ENCODE measurements at regions not wholly inside any gene's neighbourhood (a gene's known extent, or its start where the extent isn't known, plus 50 kb on each side); places are given as distances from the start of the nearest gene placed in this dataset.

DNA sequence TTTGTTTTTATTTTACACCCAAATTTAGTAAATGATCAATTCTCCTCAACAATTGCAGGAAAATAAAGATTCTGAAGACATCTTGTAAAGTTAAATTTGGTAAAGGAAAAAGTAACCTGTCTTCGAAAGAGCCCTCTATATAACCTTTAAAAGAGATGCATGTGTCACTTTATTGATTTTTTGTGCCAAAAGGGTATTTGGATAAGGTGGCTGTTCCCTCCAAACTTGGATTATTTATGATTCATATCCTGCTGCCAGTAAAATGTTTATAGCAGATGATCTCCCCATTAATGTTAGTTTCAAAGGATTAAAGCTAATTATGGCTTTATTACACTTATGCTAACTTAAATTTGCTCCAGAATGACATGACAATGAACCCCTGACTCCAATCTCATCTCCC lies 98.8 kb downstream of the DUSP6 start:
- no peak for DNase-seq

- DNase-seq = no peak
Observed at GRCh38 chr12:89252284-89252683, 100.0 kb downstream of the DUSP6 start.

DNA sequence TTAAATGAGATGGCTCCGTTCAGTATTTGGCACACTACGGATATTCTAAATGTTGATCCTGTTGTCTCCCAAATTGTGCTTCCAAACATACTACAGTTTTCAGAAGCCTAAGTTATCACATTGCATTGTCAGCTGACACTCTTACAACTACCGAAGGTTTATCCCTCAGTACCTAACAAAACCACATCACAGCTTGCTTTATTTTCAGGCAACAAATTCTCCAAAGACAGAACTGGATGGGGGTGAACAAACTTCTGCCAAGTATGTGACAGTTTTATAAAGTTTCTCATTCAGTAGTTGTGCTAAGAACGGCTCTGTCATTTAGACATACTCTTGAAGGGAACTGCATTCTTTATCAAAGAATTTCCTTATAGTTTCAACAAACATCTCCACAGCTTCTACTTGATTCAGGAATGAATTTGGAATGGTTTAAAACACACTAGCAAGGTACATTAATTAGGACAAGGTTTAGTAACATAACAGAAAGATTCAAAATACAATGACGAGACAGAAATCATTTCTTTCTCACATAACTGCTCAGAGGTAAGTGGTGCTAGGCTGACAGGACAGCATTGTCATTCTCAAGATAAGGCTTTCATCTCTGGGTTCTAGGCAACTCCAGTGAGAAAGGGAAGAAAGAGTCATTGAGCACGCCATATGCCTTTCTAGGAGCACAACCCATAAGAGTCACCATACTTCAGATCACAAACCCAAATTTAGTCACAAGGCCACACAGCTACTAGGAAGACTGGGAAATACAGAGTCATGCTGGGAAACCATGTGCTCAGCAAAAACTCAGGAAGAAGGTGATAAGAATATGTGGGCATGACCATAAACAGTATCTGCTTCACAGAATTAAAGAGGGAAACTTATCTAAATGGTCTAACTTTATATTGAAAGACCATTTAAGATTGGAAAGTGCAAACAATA lies 100.7 kb downstream of the DUSP6 start:
- no peak for DNase-seq

- peak; percentile 16 for DNase-seq
Observed at GRCh38 chr12:89250636-89251035, 101.7 kb downstream of the DUSP6 start.

- peak; percentile 18 for DNase-seq
Observed at GRCh38 chr12:89250213-89250612, 102.1 kb downstream of the DUSP6 start.

GRCh38 chr12:89247967-89248366 lies 104.3 kb downstream of the DUSP6 start:
- no peak for DNase-seq

GRCh38 chr12:89247541-89247942 lies 104.8 kb downstream of the DUSP6 start:
- no peak for DNase-seq

GRCh38 chr12:89245090-89245489 lies 107.2 kb downstream of the DUSP6 start:
- DNase-seq = peak; percentile 91

- peak; percentile 97 for DNase-seq
Observed at GRCh38 chr12:89244536-89244935, 107.8 kb downstream of the DUSP6 start.

DNA sequence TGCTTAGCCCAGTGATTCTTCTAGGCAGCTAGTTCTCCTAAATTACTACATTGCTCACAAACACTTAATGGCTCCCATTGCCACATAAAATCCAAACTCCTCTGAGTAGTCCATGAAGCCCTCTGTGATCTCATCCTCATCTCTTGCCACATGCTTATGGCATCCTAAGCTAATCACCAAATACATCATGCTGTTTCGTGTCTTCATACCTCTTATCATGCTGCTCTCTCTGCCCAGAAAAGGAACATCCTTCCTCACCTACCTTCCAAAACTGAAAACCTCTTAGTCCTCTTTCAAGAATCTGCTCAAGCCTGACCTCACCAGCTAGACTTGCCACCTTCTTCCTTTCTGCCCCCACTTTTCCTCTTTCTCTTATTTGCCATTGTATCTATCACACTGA lies 108.5 kb downstream of the DUSP6 start:
- DNase-seq = peak; percentile 35

DNA sequence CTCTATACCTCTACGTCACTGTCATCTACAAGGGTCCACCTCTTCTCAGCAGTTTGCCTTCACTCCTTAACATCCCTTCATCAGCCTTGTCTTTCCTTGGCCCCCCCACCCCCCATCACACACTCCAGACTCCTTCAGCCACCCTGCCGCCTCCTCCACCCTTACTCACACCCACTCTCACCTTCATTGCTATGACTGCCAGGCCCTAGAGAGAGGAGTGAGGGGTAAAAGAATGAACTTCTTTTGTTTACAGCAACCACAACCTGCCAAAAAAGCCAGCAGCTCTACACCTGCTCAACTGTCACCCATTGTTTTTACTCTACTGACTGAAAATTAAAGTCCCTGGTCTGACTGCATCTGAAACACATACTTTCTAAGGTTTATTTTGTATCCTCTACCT lies 112.8 kb downstream of the DUSP6 start:
- no peak for DNase-seq

DNA sequence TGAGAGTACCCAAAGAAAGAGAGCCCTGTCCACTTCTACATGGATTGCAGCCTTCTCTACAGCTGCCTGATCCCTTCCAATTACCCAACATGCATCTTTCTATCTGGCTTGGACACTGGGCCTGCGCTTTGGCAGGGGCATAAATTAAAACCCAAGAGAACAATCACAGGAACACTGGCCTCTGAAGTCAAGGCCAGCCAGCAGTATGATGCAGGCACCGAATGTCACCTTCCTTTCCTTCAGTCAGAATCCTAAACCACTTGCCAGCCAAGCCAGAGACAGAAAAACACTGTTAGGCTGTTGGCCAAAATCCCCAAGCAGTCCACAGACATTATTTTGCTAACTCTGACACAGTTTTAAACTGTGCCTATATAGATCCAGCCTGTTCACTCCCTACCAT lies 113.7 kb downstream of the DUSP6 start:
- DNase-seq = no peak

DNA sequence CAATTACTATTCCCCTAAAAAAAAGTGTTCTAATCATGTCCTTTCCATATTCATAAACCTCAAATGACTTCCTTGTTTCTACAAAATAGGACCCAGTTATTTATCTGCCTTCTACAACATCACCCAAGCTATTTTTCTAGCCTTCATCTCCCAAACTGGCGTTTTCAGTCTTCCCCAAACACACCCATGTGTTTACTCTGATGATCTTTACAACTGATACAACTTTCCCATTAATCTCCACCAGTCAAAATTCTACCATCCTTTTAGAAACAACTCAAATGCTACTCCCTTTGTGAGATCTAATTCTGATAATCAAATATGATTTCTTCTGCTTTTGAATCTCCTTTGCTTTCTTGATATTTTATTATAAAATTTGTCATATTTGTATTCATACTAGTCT lies 114.5 kb downstream of the DUSP6 start:
- no peak for DNase-seq

GRCh38 chr12:89236748-89237383 lies 115.4 kb downstream of the DUSP6 start:
- peak; percentile 91 for DNase-seq

GRCh38 chr12:89236237-89236636 lies 116.1 kb downstream of the DUSP6 start:
- no peak for DNase-seq

- DNase-seq = peak; percentile 48
Observed at GRCh38 chr12:89235189-89235993, 116.9 kb downstream of the DUSP6 start.

- DNase-seq = peak; percentile 11
Observed at GRCh38 chr12:89234324-89235114, 117.8 kb downstream of the DUSP6 start.

GRCh38 chr12:89231686-89232085 lies 120.6 kb downstream of the DUSP6 start:
- DNase-seq = no peak

DNA sequence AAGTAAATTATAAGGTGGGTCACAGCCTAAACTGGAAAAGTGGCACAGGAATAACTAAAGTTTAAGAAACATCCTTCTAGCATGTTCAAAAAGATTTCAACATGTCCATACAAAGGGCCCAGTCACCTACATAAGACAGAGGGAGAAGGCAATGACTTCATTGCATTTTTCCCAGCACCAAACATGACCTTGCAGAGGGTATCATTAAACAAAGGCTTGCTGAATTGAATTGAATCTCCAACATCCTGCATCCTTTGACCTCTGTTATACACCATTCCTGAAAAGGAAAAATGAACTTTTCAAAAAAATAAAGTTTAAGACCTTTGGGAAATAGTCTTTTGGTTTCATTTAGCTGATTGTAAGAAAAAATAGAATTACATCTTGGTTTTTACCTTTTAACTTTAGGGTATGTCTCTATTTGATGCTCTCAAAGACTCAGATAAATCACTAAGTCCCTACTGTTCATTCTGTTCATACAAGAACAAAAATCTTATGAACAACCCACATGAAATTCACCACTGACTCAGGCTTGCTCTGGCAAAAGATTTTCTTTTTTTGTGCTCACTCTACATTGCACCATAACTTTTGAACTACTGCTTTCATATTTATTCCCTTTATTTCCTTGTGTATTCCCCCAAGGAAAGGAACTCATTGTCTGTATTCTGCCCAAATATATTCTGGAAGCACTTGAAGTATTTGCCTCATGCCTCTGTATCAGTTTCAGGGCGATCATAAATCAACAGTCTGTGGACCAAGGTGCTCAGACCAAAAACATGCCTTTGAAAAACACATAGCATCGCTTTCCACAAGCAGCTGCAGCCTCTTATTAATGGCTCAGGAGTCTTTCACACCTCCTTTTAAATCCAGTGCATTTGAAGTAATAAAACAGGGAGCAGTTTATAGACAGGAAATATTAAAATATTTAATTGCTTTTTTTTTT lies 121.7 kb downstream of the DUSP6 start:
- no peak for DNase-seq

- no peak for DNase-seq
Observed at GRCh38 chr12:89228491-89228890, 123.8 kb downstream of the DUSP6 start.

DNA sequence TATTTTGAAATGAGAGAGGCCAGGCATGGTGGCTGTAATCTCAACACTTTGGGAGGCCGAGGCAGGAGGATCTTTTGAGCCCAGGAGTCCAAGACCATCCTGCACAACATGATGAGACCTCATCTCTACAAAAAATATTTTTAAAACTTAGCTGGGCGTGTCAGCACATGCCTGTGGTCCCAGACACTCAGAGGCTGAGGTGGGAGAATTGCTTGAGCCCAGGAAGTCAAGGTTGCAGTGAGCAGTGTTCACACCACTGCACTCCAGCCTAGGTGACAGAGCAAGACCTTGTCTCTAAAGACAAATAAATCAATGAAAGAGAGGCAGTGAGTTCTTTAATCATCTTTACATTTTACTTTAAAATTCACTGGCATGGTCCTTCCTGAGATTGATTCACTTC lies 124.5 kb downstream of the DUSP6 start:
- no peak for DNase-seq
